ENCODE measurements at regions not wholly inside any gene's neighbourhood (a gene's known extent, or its start where the extent isn't known, plus 50 kb on each side); places are given as distances from the start of the nearest gene placed in this dataset.
"Not testable (repeated sequence)": the region's sequence is repeated elsewhere in the genome, so short reads cannot be mapped to it uniquely, and the experiment has no call there.

- ATAC-seq: peak; percentile 40
- TF ChIP-seq POLR2A (IDR thresholded peaks at IDR 0.05) (no peak), CTCF (IDR thresholded peaks at IDR 0.05) (no peak)
- H3K36me3 ChIP-seq (replicated peaks in 1 of 2; ENCODE audit: insufficient read depth in 1 of 2, low read depth in 2 of 2): no peaks in the 10 kb centered on the region
- no peaks in the 10 kb centered on the region for H3K4me1 ChIP-seq
- WGBS, 2 donors: 42 to 51% methylated on average over 8 to 9 of the region's 9 CpGs
- no peaks in the 10 kb centered on the region for H3K27me3 ChIP-seq
- H3K27ac ChIP-seq: no peak overlapping the region
- H3K9me3 ChIP-seq: no peaks in the 10 kb centered on the region
- H3K4me3 ChIP-seq: no peak overlapping the region
- intact Hi-C loops (cut with DNase I): no loop called here
- DNase-seq: peak; percentile 12 to 38 (median 26)
These were observed 810.2 kb upstream of the ADAMTS5 start for GRCh38 chr21:27776925-27777553.

DNA sequence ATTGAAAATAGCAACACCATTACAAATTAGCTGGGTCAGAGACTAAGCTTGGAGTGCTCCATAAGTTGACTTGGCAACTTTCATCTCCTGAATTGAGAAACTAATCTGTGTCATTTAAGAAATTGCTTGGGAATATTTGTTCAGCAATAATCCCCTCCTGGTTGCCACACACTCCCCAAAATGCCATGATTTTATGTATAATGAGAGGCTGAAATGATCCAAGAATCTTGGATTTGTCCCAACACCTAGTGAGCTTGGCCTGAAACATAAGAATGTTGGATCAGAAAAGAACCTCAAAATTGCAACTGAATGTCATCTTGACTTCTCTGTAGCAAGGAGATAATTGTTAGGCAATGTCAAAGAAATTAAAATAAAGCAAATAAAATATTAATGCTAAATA, 805.9 kb upstream of the ADAMTS5 start:
- Histone ChIP-seq H3K4me3 (no peak overlapping the region), H3K36me3 (replicated peaks in 1 of 2; ENCODE audit: insufficient read depth in 1 of 2, low read depth in 2 of 2) (no peaks in the 10 kb centered on the region), H3K4me1 (no peaks in the 10 kb centered on the region), H3K27ac (no peak overlapping the region), H3K27me3 (no peaks in the 10 kb centered on the region), H3K9me3 (no peaks in the 10 kb centered on the region)
- TF ChIP-seq POLR2A (IDR thresholded peaks at IDR 0.05) (no peak), CTCF (IDR thresholded peaks at IDR 0.05) (no peak)
- no peak for DNase-seq
- intact Hi-C loops (cut with DNase I): no loop called here
- ATAC-seq: no peak

DNA sequence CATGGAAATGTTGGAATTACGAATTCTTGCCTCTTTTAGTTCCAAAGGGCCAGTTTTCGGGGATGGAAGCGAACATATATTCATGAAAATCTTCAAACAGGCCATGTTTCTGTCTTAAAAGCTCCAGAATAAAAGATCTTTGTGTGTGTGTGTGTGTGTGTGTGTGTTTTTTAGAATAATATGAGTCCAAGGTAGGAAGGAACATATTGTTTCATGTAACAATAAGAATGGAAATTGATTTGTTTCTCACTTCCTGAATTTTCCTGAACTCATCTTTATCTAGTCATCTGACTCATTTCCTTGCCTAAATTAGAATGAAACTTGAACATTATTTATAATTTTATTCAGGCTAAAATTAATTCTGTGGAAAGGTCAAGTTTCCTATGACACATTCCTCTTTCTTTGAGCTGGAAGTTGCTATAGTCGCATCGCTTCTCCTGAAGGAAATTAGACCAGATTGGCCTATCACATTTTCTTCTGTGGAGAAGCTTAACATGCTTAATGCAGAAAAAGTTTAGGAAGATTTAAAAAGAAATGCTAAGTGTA, 805.1 kb upstream of the ADAMTS5 start:
- WGBS, 2 donors: 87% methylated on average over 5 of the region's 5 CpGs
- H3K9me3 ChIP-seq: no peaks in the 10 kb centered on the region
- no peaks in the 10 kb centered on the region for H3K36me3 ChIP-seq (replicated peaks in 1 of 2; ENCODE audit: insufficient read depth in 1 of 2, low read depth in 2 of 2)
- intact Hi-C loops (cut with DNase I): no loop called here
- H3K27ac ChIP-seq: no peak overlapping the region
- H3K4me3 ChIP-seq: no peak overlapping the region
- H3K27me3 ChIP-seq: no peaks in the 10 kb centered on the region
- ATAC-seq: no peak
- H3K4me1 ChIP-seq: no peaks in the 10 kb centered on the region
- TF ChIP-seq CTCF (IDR thresholded peaks at IDR 0.05) (no peak), POLR2A (IDR thresholded peaks at IDR 0.05) (no peak)
- no peak for DNase-seq

DNA sequence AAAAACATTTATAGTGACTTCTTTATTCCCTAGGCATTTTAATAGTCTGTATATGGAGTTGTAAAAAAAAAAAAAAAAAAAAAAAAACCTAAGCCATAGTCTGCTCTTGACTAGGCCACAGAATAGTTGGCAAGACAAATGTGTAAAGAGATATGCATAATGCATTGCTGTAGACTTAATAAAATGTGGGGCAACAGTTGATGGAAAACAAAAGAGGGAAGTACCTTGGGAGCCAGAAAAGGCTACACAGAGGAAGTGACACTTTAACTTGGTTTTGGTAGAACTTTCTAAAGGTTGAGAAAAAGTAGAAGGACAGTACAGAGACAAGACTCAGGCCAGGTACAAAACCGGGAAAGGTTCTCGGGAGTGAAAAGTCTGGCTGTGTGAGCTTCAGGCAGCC, 802.9 kb upstream of the ADAMTS5 start:
- H3K36me3 ChIP-seq (replicated peaks in 1 of 2; ENCODE audit: insufficient read depth in 1 of 2, low read depth in 2 of 2): no peaks in the 10 kb centered on the region
- TF ChIP-seq CTCF (IDR thresholded peaks at IDR 0.05) (no peak), POLR2A (IDR thresholded peaks at IDR 0.05) (no peak)
- no peak for ATAC-seq
- H3K27ac ChIP-seq: no peak overlapping the region
- H3K27me3 ChIP-seq: no peaks in the 10 kb centered on the region
- H3K9me3 ChIP-seq: no peaks in the 10 kb centered on the region
- H3K4me1 ChIP-seq: no peaks in the 10 kb centered on the region
- intact Hi-C loops (cut with DNase I): no loop called here
- 88 to 90% methylated on average over 2 of the region's 2 CpGs for WGBS, 2 donors
- DNase-seq: no peak
- no peak overlapping the region for H3K4me3 ChIP-seq

- H3K36me3 ChIP-seq (replicated peaks in 1 of 2; ENCODE audit: insufficient read depth in 1 of 2, low read depth in 2 of 2); H3K4me3 ChIP-seq; H3K27ac ChIP-seq; H3K4me1 ChIP-seq; intact Hi-C loops (cut with DNase I); DNase-seq; H3K27me3 ChIP-seq; H3K9me3 ChIP-seq; ATAC-seq: not testable (repeated sequence)
- WGBS, 2 donors: 80 to 84% methylated on average over 5 of the region's 5 CpGs
These were observed 801.3 kb upstream of the ADAMTS5 start for GRCh38 chr21:27768046-27768637.
